Brain microvascular endothelial cell (primary cell): ENCODE measurements at regions not wholly inside any gene's neighbourhood (a gene's known extent, or its start where the extent isn't known, plus 50 kb on each side); places are given as distances from the start of the nearest gene placed in this dataset.

ENCODE experiments used
- DNase-seq: peaks from one replicate; pipeline ENCODE4 v3.0.0-alpha.2; 2020
- H3K27ac ChIP-seq: fragments of 250-450 bp; sonication (Bioruptor Pico); 2 replicates; pipeline ENCODE4 v1.5.1; 2020; ENCODE audit warnings: mild to moderate bottlenecking, moderate library complexity
- H3K27me3 ChIP-seq: fragments of 250-450 bp; sonication (Bioruptor Pico); replicated peaks from 2 replicates; pipeline ENCODE4 v1.5.1; 2020; ENCODE audit warnings: mild to moderate bottlenecking
- H3K36me3 ChIP-seq: fragments of 250-450 bp; sonication (Bioruptor Pico); replicated peaks from 2 replicates; pipeline ENCODE4 v1.5.1; 2020; ENCODE audit warnings: mild to moderate bottlenecking
- H3K4me3 ChIP-seq: 2 replicates; pipeline ENCODE4 v1.5.1; 2011; ENCODE audit warnings: low read depth, mild to moderate bottlenecking, control low read depth, low read length, moderate library complexity
- in situ Hi-C: cut with HindIII; loops from 2 replicates; pipeline ENCODE4 v1.10.0; 2017; ENCODE audit warnings: low sequenced_read_pairs, low pct_ligation_motif_present
- TF ChIP-seq, protein P1 (sequence below): IDR thresholded peaks from 2 replicates; pipeline ENCODE4 v1.5.1; 2011; ENCODE audit warnings: low read depth, mild to moderate bottlenecking, moderate library complexity, low read length, control low read depth, inconsistent platforms; ENCODE audit errors: missing control alignments

GRCh38 chr2:194203898-194204297 lies 1453.1 kb upstream of the SLC39A10 start:
- no peak for DNase-seq
- TF ChIP-seq, protein P1, sequence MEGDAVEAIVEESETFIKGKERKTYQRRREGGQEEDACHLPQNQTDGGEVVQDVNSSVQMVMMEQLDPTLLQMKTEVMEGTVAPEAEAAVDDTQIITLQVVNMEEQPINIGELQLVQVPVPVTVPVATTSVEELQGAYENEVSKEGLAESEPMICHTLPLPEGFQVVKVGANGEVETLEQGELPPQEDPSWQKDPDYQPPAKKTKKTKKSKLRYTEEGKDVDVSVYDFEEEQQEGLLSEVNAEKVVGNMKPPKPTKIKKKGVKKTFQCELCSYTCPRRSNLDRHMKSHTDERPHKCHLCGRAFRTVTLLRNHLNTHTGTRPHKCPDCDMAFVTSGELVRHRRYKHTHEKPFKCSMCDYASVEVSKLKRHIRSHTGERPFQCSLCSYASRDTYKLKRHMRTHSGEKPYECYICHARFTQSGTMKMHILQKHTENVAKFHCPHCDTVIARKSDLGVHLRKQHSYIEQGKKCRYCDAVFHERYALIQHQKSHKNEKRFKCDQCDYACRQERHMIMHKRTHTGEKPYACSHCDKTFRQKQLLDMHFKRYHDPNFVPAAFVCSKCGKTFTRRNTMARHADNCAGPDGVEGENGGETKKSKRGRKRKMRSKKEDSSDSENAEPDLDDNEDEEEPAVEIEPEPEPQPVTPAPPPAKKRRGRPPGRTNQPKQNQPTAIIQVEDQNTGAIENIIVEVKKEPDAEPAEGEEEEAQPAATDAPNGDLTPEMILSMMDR = no peak
- Histone ChIP-seq H3K36me3 (no peaks in the 10 kb centered on the region), H3K27me3 (no peaks in the 10 kb centered on the region), H3K4me3 (no peak overlapping the region), H3K27ac (no peak overlapping the region)
- in situ Hi-C loops = no loop called here

DNA sequence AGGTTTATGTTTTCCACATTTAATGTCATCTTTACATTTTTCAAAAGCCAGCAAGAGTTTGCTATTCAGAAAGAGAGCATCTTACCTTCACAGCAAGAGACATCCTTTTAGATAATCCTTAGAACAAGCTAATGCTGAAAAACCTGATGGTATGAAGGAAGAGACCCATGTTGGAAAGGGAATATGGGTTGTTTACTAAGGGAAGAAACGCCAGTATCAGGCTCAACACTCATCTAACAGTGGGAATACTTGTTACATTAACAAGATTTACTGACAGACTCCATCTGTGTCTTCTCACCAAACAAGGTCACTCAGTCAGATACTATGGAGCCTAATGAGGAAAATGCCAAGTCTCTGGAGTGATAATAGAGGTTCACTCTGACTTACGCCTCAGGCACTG lies 1474.1 kb upstream of the SLC39A10 start:
- H3K27ac ChIP-seq = no peak overlapping the region
- H3K27me3 ChIP-seq = no peaks in the 10 kb centered on the region
- TF ChIP-seq, protein P1 = no peak
- DNase-seq = no peak
- in situ Hi-C loops = no loop called here
- H3K36me3 ChIP-seq = no peaks in the 10 kb centered on the region
- H3K4me3 ChIP-seq = no peak overlapping the region

DNA sequence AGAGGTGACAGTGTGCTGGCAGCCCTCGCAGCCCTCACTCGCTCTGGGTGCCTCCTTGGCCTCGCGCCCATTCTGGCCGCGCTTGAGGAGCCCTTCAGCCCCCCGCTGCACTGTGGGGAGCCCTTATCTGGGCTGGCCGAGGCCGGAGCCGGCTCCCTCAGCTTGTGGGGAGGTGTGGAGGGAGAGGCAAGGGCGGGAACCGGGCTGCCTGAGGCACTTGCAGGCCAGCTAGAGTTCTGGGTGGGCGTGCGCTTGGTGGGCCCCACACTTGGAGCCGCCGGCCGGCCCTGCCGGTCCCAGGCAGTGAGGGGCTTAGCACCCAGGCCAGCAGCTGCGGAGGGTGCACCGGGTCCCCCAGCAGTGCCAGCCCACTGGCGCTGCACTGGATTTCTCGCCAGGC lies 1480.9 kb upstream of the SLC39A10 start:
- in situ Hi-C loops = no loop called here
- TF ChIP-seq, protein P1 = no peak

DNA sequence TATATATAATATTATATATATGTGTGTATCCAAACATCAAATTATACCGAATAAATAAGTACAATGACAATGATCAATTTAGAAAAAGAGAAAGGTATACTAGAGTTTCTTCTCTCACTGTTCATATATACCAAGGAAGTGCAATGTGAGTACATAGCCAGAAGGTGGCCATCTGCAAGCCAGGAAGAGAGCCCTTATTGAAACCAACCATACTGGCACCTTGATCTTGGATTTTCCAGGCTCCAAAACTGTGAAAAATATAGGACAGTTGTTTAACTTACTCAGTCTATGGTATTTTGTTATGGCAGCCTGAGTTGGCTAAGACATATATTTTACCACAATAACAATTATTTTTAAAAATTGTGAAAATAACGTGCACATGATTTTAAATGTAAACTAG lies 1490.2 kb upstream of the SLC39A10 start:
- TF ChIP-seq, protein P1 = peak; percentile 77
- Histone ChIP-seq H3K27me3 (no peaks in the 10 kb centered on the region), H3K36me3 (no peaks in the 10 kb centered on the region), H3K27ac (no peak overlapping the region), H3K4me3 (no peak overlapping the region)
- in situ Hi-C loops = no loop called here
- no peak for DNase-seq

More for the DNA sequence above, 1480.9 kb upstream of the SLC39A10 start:
- DNase-seq = no peak
- Histone ChIP-seq H3K27ac (no peak overlapping the region), H3K4me3 (no peak overlapping the region), H3K27me3 (no peaks in the 10 kb centered on the region), H3K36me3 (no peaks in the 10 kb centered on the region)

GRCh38 chr2:194155431-194155830 lies 1501.6 kb upstream of the SLC39A10 start:
- Histone ChIP-seq H3K36me3 (no peaks in the 10 kb centered on the region), H3K27me3 (no peaks in the 10 kb centered on the region), H3K27ac (no peak overlapping the region), H3K4me3 (no peak overlapping the region)
- in situ Hi-C loops = no loop called here
- DNase-seq = no peak
- TF ChIP-seq, protein P1 = no peak

GRCh38 chr2:194151231-194151630 lies 1505.8 kb upstream of the SLC39A10 start:
- in situ Hi-C loops = no loop called here
- Histone ChIP-seq H3K36me3 (no peaks in the 10 kb centered on the region), H3K4me3 (no peak overlapping the region), H3K27ac (no peak overlapping the region), H3K27me3 (no peaks in the 10 kb centered on the region)
- DNase-seq = no peak
- TF ChIP-seq, protein P1 = no peak
